ENCODE measurements at regions not wholly inside any gene's neighbourhood (a gene's known extent, or its start where the extent isn't known, plus 50 kb on each side); places are given as distances from the start of the nearest gene placed in this dataset.

DNA sequence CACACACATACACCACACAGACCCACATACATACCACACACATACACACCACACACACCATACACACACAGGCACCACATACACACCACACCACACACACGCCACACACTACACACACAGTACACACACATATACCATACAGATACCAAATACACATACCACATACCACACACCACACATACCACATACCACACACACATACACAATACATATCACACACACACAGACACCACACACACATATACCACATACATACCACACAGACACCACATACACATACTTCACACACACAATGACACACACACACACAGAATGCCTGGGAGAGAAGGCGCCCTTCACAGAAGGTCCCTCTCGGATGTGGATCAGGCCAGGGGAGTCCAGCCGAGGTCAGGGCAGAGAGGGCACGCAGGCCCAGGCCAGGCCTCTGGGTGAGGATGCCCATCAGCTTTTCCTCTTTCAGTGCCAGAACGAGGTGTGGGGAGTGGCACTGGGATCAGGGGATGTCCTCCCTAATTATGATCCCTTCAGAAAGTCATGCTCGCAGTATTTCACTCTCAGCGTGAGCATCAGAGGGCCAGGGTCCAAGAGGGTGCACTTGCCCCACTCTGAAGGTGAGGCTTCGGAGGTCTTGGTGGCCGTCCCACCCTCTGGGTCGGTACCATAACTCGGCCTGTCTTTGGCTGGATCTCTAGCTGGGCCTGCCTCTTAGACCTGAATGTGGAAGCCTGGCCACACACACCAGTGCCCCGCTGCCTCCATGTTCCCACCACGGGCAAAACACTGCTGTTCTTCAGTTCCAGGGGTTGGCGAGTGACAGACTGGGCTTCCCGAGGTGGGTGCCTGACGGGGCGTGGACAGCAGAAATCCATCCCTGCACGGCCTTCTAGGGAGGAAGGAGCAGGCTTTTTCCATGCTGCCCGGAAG lies 70.6 kb upstream of the ODC1 start:
- dilution Hi-C loops (cut with MboI; ENCODE audit: extremely low pct_ligation_motif_present, low sequenced_read_pairs) (no loop called here), intact Hi-C loops (cut with micrococcal nuclease) (no loop called here)
- no peaks in the 10 kb centered on the region for H3K79me2 ChIP-seq (ENCODE audit: control insufficient read depth, insufficient read depth, low read length)
- CTCF ChIA-PET, result no interaction called here
- no peaks in the 10 kb centered on the region for H3K9me3 ChIP-seq (replicated peaks; ENCODE audit: control insufficient read depth, insufficient read depth, low read length)
- H3K36me3 ChIP-seq (ENCODE audit: control insufficient read depth in 2 of 2, extremely low read depth in 1 of 2, insufficient read depth in 2 of 2, low read length in 2 of 2), result no peaks in the 10 kb centered on the region
- DNase-seq (ENCODE audit: low read depth, low spot score) (no peak), FAIRE-seq (no peak)
- no peaks in the 10 kb centered on the region for H3K9me1 ChIP-seq (replicated peaks; ENCODE audit: control insufficient read depth, extremely low read depth, insufficient read depth, low read length)
- H3K27me3 ChIP-seq (ENCODE audit: control insufficient read depth in 2 of 2, insufficient read depth in 2 of 2, low read length in 2 of 2), result no peaks in the 10 kb centered on the region
- H4K20me1 ChIP-seq (replicated peaks; ENCODE audit: control insufficient read depth, extremely low read depth, insufficient read depth, low read length), result no peaks in the 10 kb centered on the region
- no peak overlapping the region for H3K27ac ChIP-seq (ENCODE audit: insufficient read depth, low read depth, low read length)
- TF ChIP-seq MYC (IDR thresholded peaks at IDR 0.05; ENCODE audit: low read depth, low read length) (no peak), FOS (IDR thresholded peaks at IDR 0.05; ENCODE audit: borderline replicate concordance, insufficient read depth, low read length) (no peak), EZH2 (IDR thresholded peaks at IDR 0.05; ENCODE audit: borderline replicate concordance, low read depth, low read length, severe bottlenecking) (no peak), JUN (IDR thresholded peaks at IDR 0.05; ENCODE audit: borderline replicate concordance, insufficient read depth, insufficient read length, low read depth) (no peak), CTCF (IDR thresholded peaks at IDR 0.05; ENCODE audit: extremely low read depth in 1 of 2, insufficient read depth in 1 of 2, low read depth in 1 of 2, low read length in 2 of 2) (no peak), POLR2A (IDR thresholded peaks at IDR 0.05; ENCODE audit: low read depth, low read length) (no peak)
- TF ChIP-seq, protein P1, sequence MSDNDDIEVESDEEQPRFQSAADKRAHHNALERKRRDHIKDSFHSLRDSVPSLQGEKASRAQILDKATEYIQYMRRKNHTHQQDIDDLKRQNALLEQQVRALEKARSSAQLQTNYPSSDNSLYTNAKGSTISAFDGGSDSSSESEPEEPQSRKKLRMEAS (IDR thresholded peaks at IDR 0.05; ENCODE audit: insufficient read depth, insufficient read length), result no peak
- no peaks in the 10 kb centered on the region for H3K4me1 ChIP-seq (ENCODE audit: control insufficient read depth, extremely low read depth, insufficient read depth, low read length)
- H3K4me2 ChIP-seq (ENCODE audit: insufficient read depth, low read length), result no peak overlapping the region
- POLR2A ChIA-PET, result no interaction called here
- H2AFZ ChIP-seq (ENCODE audit: low read depth, low read length), result no peak overlapping the region
- no peak overlapping the region for H3K4me3 ChIP-seq (replicated peaks in 1 of 3; ENCODE audit: insufficient read depth in 1 of 3, low read depth in 1 of 3, low read length in 3 of 3)
- H3K9ac ChIP-seq (replicated peaks; ENCODE audit: extremely low read depth, insufficient read depth, low read length), result no peak overlapping the region
- BruUV-seq (replicated peaks), result no TSS peak
